H1 (cell line): ENCODE measurements at regions not wholly inside any gene's neighbourhood (a gene's known extent, or its start where the extent isn't known, plus 50 kb on each side); places are given as distances from the start of the nearest gene placed in this dataset.

Experiments
- CTCF ChIA-PET: fragments of 300-600 bp; sonication (Branson Sonifier 250); formaldehyde crosslinking; loops from one replicate; lab custom pipeline; 2021; ENCODE audit not compliant: partially characterized antibody; lab: Charles Lee
- POLR2A ChIA-PET: fragments of 300-600 bp; sonication (Branson Sonifier 250); formaldehyde crosslinking; loops from one replicate; lab custom pipeline; 2021; ENCODE audit warnings: inconsistent platforms; ENCODE audit not compliant: partially characterized antibody; lab: Charles Lee
- DNase-seq, 2 experiments: peaks; one replicate each; pipeline versions ENCODE4 v3.0.0 to v3.0.0-alpha.2; 2010 to 2022; ENCODE audit warnings: low spot score in 2 of 2, low read depth in 1 of 2, mixed read lengths in 1 of 2
- FAIRE-seq: peaks from 2 replicates; lab custom pipeline; 2011; peaks lifted over from hg19 to GRCh38; lab: Jason Lieb, UNC
- H2AFZ ChIP-seq: 2 replicates; pipeline ENCODE4 v1.8.1; 2012; ENCODE audit warnings: low read length, inconsistent platforms
- H2AK5ac ChIP-seq: 2 replicates; pipeline ENCODE4 v1.6.1; 2013; ENCODE audit warnings: low read depth, low read length
- H2BK120ac ChIP-seq: replicated peaks from 2 replicates; pipeline ENCODE3; 2013; ENCODE audit warnings: low read depth, low read length, inconsistent platforms
- H2BK12ac ChIP-seq: 2 replicates; pipeline ENCODE4 v1.6.1; 2013; ENCODE audit warnings: low read depth, low read length
- H2BK15ac ChIP-seq: 2 replicates; pipeline ENCODE4 v1.6.1; 2013; ENCODE audit warnings: low read length
- H2BK20ac ChIP-seq: 2 replicates; pipeline ENCODE4 v1.6.1; 2013; ENCODE audit warnings: low read length
- H2BK5ac ChIP-seq: 2 replicates; pipeline ENCODE4 v1.6.1; 2013; ENCODE audit warnings: low read depth, low read length
- H3K14ac ChIP-seq: 2 replicates; pipeline ENCODE4 v1.6.1; 2013; ENCODE audit warnings: inconsistent platforms; ENCODE audit not compliant: insufficient read length
- H3K18ac ChIP-seq: 2 replicates; pipeline ENCODE4 v1.6.1; 2013; ENCODE audit warnings: low read length; ENCODE audit errors: extremely low read depth
- H3K23ac ChIP-seq: 2 replicates; pipeline ENCODE4 v1.6.1; 2013; ENCODE audit warnings: inconsistent platforms; ENCODE audit not compliant: insufficient read length
- H3K23me2 ChIP-seq: 2 replicates; pipeline ENCODE4 v1.6.1; 2013; ENCODE audit warnings: low read depth, low read length
- H3K27ac ChIP-seq: 2 replicates; pipeline ENCODE4 v1.6.1; 2011; ENCODE audit warnings: low read depth, low read length, inconsistent platforms
- H3K27me3 ChIP-seq, 4 experiments: replicated peaks in 1 of 4; 1 replicate in 1 of 4; 2 replicates in 3 of 4; pipeline versions ENCODE4 v1.6.1 to v1.8.1; 2011 to 2013; ENCODE audit warnings: low read length in 3 of 4, mild to moderate bottlenecking in 3 of 4, inconsistent platforms in 2 of 4, mixed read lengths in 2 of 4, moderate library complexity in 1 of 4; ENCODE audit not compliant: control insufficient read depth in 3 of 4, insufficient read depth in 3 of 4; ENCODE audit errors: extremely low read depth in 1 of 4
- H3K36me3 ChIP-seq, 4 experiments: 2 replicates each; pipeline versions ENCODE4 v1.6.1 to v1.8.1; 2011 to 2013; ENCODE audit warnings: mild to moderate bottlenecking in 4 of 4, low read length in 3 of 4, moderate library complexity in 2 of 4, control low read depth in 1 of 4, inconsistent platforms in 1 of 4; ENCODE audit not compliant: insufficient read depth in 4 of 4, control insufficient read depth in 2 of 4
- H3K4ac ChIP-seq: replicated peaks from 2 replicates; pipeline ENCODE3; 2013; ENCODE audit warnings: low read length, low read depth, mixed read lengths, inconsistent platforms; ENCODE audit not compliant: insufficient read length
- H3K4me1 ChIP-seq, 4 experiments: replicated peaks in 1 of 4; 1 replicate in 1 of 4; 2 replicates in 3 of 4; pipeline versions ENCODE4 v1.6.1 to v1.8.1; 2011 to 2013; ENCODE audit warnings: low read length in 3 of 4, inconsistent platforms in 2 of 4, mixed read lengths in 1 of 4; ENCODE audit not compliant: insufficient read depth in 4 of 4, control insufficient read depth in 3 of 4
- H3K4me2 ChIP-seq, 2 experiments: 2 replicates each; pipeline versions ENCODE4 v1.6.1 to v1.8.1; 2011 to 2013; ENCODE audit warnings: low read depth in 2 of 2, low read length in 2 of 2, control low read depth in 1 of 2, inconsistent platforms in 1 of 2, mild to moderate bottlenecking in 1 of 2; ENCODE audit not compliant: insufficient read depth in 1 of 2
- H3K4me3 ChIP-seq, 4 experiments: fragments of 200-600, 300-600 bp in 1 of 4; sonication (generic), shearing (Covaris generic), sonication (Bioruptor Twin) in 1 of 4; 2 replicates each; pipeline versions ENCODE4 v1.5.1 to v1.8.1; 2011 to 2016; ENCODE audit warnings: low read length in 4 of 4, low read depth in 3 of 4, control low read depth in 2 of 4, inconsistent platforms in 2 of 4, mild to moderate bottlenecking in 2 of 4, mixed read lengths in 1 of 4, moderate library complexity in 1 of 4; ENCODE audit not compliant: insufficient read depth in 2 of 4; ENCODE audit errors: extremely low read depth in 1 of 4
- H3K56ac ChIP-seq: replicated peaks from 2 replicates; pipeline ENCODE3; 2013; ENCODE audit warnings: low read depth, mild to moderate bottlenecking, mixed read lengths, low read length, inconsistent platforms; ENCODE audit not compliant: insufficient read length
- H3K79me1 ChIP-seq: 2 replicates; pipeline ENCODE4 v1.6.1; 2013; ENCODE audit warnings: low read depth, low read length, control low read depth
- H3K79me2 ChIP-seq, 2 experiments: 2 replicates each; pipeline versions ENCODE4 v1.6.1 to v1.8.1; 2012 to 2013; ENCODE audit warnings: low read length in 2 of 2, mild to moderate bottlenecking in 2 of 2, inconsistent platforms in 1 of 2; ENCODE audit not compliant: insufficient read depth in 2 of 2, control insufficient read depth in 1 of 2
- H3K9ac ChIP-seq, 4 experiments: replicated peaks in 1 of 4; 1 replicate in 1 of 4; 2 replicates in 3 of 4; pipeline versions ENCODE4 v1.6.1 to v1.8.1; 2011 to 2013; ENCODE audit warnings: low read depth in 3 of 4, low read length in 3 of 4, control low read depth in 2 of 4, mild to moderate bottlenecking in 2 of 4, moderate library complexity in 2 of 4, inconsistent platforms in 1 of 4; ENCODE audit errors: extremely low read depth in 1 of 4
- H3K9me3 ChIP-seq, 2 experiments: 2 replicates each; pipeline versions ENCODE4 v1.6.1 to v1.8.1; 2012 to 2013; ENCODE audit warnings: mild to moderate bottlenecking in 2 of 2, moderate library complexity in 2 of 2, control low read depth in 1 of 2, inconsistent platforms in 1 of 2, low read depth in 1 of 2, low read length in 1 of 2, mixed read lengths in 1 of 2; ENCODE audit not compliant: insufficient read depth in 2 of 2
- H4K20me1 ChIP-seq, 2 experiments: replicated peaks in 1 of 2; 2 replicates each; pipeline versions ENCODE3 to v1.8.1; 2011 to 2013; ENCODE audit warnings: inconsistent platforms in 2 of 2, low read length in 2 of 2, mild to moderate bottlenecking in 1 of 2; ENCODE audit not compliant: insufficient read depth in 2 of 2, control insufficient read depth in 1 of 2
- H4K5ac ChIP-seq: 2 replicates; pipeline ENCODE4 v1.6.1; 2013; ENCODE audit warnings: low read length, low read depth, mixed read lengths, inconsistent platforms; ENCODE audit not compliant: insufficient read length
- H4K8ac ChIP-seq: 2 replicates; pipeline ENCODE4 v1.8.0; 2013; ENCODE audit warnings: mild to moderate bottlenecking, moderate library complexity, low read length, inconsistent platforms; ENCODE audit not compliant: insufficient read depth; ENCODE audit errors: extremely low read depth
- H4K91ac ChIP-seq: replicated peaks from 2 replicates; pipeline ENCODE3; 2013; ENCODE audit warnings: low read length, mixed read lengths, inconsistent platforms; ENCODE audit not compliant: insufficient read length
- BCL11A ChIP-seq, 2 experiments: IDR thresholded peaks; one replicate each; pipeline ENCODE4 v1.6.1; 2011; ENCODE audit warnings: low read depth in 2 of 2, low read length in 2 of 2, mild to moderate bottlenecking in 2 of 2
- CBX8 ChIP-seq: fragments of 300-800, 300-1000 bp; sonication (generic); IDR thresholded peaks from 2 replicates; pipeline ENCODE4 v1.7.1; 2016; ENCODE audit warnings: low read depth, low read length, borderline replicate concordance
- CHD1 ChIP-seq: IDR thresholded peaks from 2 replicates; pipeline ENCODE4 v1.6.1; 2012; ENCODE audit warnings: low read depth, low read length, improper control_type of control experiment
- CHD2 ChIP-seq: IDR thresholded peaks from 2 replicates; pipeline ENCODE4 v1.6.1; 2012; ENCODE audit warnings: low read length, improper control_type of control experiment
- CREB1 ChIP-seq: IDR thresholded peaks from 2 replicates; pipeline ENCODE4 v1.6.1; 2012; ENCODE audit warnings: inconsistent platforms
- EZH2 ChIP-seq: fragments of 200-600 bp; sonication (generic); IDR thresholded peaks from 2 replicates; pipeline ENCODE4 v1.7.1; 2012; ENCODE audit warnings: low read depth, mild to moderate bottlenecking, moderate library complexity, low read length, inconsistent platforms; ENCODE audit not compliant: severe bottlenecking
- JUND ChIP-seq: IDR thresholded peaks from 2 replicates; pipeline ENCODE4 v1.6.1; 2011; ENCODE audit warnings: mild to moderate bottlenecking, improper control_type of control experiment, low read length
- KDM5A ChIP-seq: fragments of 200-600 bp; IDR thresholded peaks from 2 replicates; pipeline ENCODE4 v1.7.1; 2012; ENCODE audit warnings: mild to moderate bottlenecking, low read length, inconsistent platforms, mixed read lengths
- NRF1 ChIP-seq: IDR thresholded peaks from 2 replicates; pipeline ENCODE4 v1.6.1; 2011; ENCODE audit warnings: mild to moderate bottlenecking, low read depth, low read length, improper control_type of control experiment
- RNF2 ChIP-seq: fragments of 200-900, 300-1000 bp; sonication (generic); IDR thresholded peaks from 2 replicates; pipeline ENCODE4 v1.7.1; 2016; ENCODE audit warnings: borderline replicate concordance, low read depth, mild to moderate bottlenecking, antibody characterized with exemption, low read length; ENCODE audit not compliant: poor library complexity, severe bottlenecking; ENCODE audit errors: missing control alignments
- RXRA ChIP-seq: IDR thresholded peaks from 2 replicates; pipeline ENCODE4 v1.6.1; 2011; ENCODE audit warnings: low read depth, mild to moderate bottlenecking, low read length, moderate library complexity; ENCODE audit not compliant: insufficient read depth
- SRF ChIP-seq: IDR thresholded peaks from 2 replicates; pipeline ENCODE4 v1.6.1; 2011; ENCODE audit warnings: mild to moderate bottlenecking, low read depth, low read length, moderate library complexity
- TF ChIP-seq, protein P1 (sequence below): IDR thresholded peaks from 2 replicates; pipeline ENCODE4 v1.6.1; 2012; ENCODE audit warnings: inconsistent platforms

DNA sequence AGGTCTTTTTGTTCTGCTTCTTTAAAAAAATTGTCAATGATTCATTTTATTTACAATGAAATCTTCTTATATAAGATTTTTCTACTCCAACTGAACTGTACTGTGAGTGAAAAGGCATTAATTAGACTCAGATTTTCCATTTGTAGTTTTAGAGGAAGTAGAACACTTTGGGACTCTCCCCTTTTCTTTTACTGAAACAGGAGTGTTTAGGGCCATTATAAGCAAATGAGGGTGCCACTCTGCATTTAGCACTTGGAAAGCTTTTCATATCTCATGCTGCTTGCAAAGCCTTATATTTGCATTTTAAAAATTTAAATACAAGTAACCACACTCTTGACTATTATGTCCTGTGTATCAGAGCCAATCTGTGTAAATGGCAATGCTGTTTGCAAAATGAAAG is 584.3 kb downstream of the KLHL13 start:
- Histone ChIP-seq H2BK20ac (no peak overlapping the region), H4K20me1 (no peaks in the 10 kb centered on the region), H3K79me2 (no peaks in the 10 kb centered on the region), H4K8ac (no peak overlapping the region), H3K4me1 (no peaks in the 10 kb centered on the region), H3K18ac (no peak overlapping the region), H3K14ac (no peak overlapping the region), H3K9me3 (no peaks in the 10 kb centered on the region), H2BK5ac (no peak overlapping the region), H3K9ac (no peak overlapping the region), H3K27me3 (no peaks in the 10 kb centered on the region), H3K4me2 (no peak overlapping the region), H2BK120ac (no peak overlapping the region), H4K91ac (no peak overlapping the region), H3K79me1 (no peaks in the 10 kb centered on the region), H3K23me2 (no peaks in the 10 kb centered on the region), H4K5ac (no peak overlapping the region), H3K36me3 (no peaks in the 10 kb centered on the region), H3K4me3 (no peak overlapping the region), H2BK15ac (no peak overlapping the region), H2BK12ac (no peak overlapping the region), H2AFZ (no peak overlapping the region), H3K4ac (no peak overlapping the region), H3K23ac (no peak overlapping the region), H3K56ac (no peak overlapping the region), H2AK5ac (no peak overlapping the region), H3K27ac (no peak overlapping the region)
- ChIA-PET POLR2A (no interaction called here), CTCF (no interaction called here)
- DNase-seq (no peak), FAIRE-seq (no peak)
- TF ChIP-seq BCL11A (IDR thresholded peaks at IDR 0.05; ENCODE audit: low read depth in 2 of 2, low read length in 2 of 2) (no peak), SRF (no peak), CREB1 (no peak), EZH2 (no peak), RNF2 (no peak), CHD1 (no peak), NRF1 (no peak), CHD2 (no peak), RXRA (no peak), JUND (no peak), CBX8 (no peak), KDM5A (no peak)
- TF ChIP-seq, protein P1, sequence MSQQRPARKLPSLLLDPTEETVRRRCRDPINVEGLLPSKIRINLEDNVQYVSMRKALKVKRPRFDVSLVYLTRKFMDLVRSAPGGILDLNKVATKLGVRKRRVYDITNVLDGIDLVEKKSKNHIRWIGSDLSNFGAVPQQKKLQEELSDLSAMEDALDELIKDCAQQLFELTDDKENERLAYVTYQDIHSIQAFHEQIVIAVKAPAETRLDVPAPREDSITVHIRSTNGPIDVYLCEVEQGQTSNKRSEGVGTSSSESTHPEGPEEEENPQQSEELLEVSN, result no peak
